Ascending aorta (tissue), 2 donors: ENCODE measurements at regions not wholly inside any gene's neighbourhood (a gene's known extent, or its start where the extent isn't known, plus 50 kb on each side); places are given as distances from the start of the nearest gene placed in this dataset.

Experiments used
- DNase-seq, 2 donors: peaks; one replicate each; pipeline ENCODE4 v3.0.0-alpha.2; 2019; ENCODE audit warnings: low spot score in 2 of 2
- H3K27ac ChIP-seq, 2 donors: fragments of 200-600 bp; sonication (generic); one replicate each; pipeline ENCODE4 v1.5.1; 2016 to 2017; ENCODE audit warnings: mild to moderate bottlenecking in 1 of 2
- H3K27me3 ChIP-seq: fragments of 200-600 bp; sonication (generic); one replicate; pipeline ENCODE4 v1.5.1; 2017
- H3K36me3 ChIP-seq, 2 donors: fragments of 200-600 bp; sonication (generic); one replicate each; pipeline ENCODE4 v1.5.1; 2016
- H3K4me1 ChIP-seq, 2 donors: fragments of 200-600 bp; sonication (generic); one replicate each; pipeline ENCODE4 v1.5.1; 2016 to 2017; ENCODE audit warnings: mild to moderate bottlenecking in 1 of 2
- H3K4me3 ChIP-seq, 2 donors: fragments of 200-600 bp; sonication (generic); one replicate each; pipeline ENCODE4 v1.5.1; 2016 to 2017; ENCODE audit warnings: mild to moderate bottlenecking in 1 of 2
- H3K9me3 ChIP-seq, 2 donors: fragments of 200-600 bp; sonication (generic); one replicate each; pipeline ENCODE4 v1.5.1; 2016
- intact Hi-C: fragments of 100-400 bp; cut with DNase I; formaldehyde crosslinking; loops from one replicate; pipeline ENCODE4 v1.15.1; 2023
- TF ChIP-seq, protein P1 (sequence below), 3 experiments: fragments of 200-600 bp in 2 of 3; fragments of 450-650 bp in 1 of 3; sonication (generic) in 2 of 3; IDR thresholded peaks; one replicate each; pipeline ENCODE4 v1.5.1; 2016 to 2019; ENCODE audit warnings: antibody characterized with exemption in 3 of 3, mild to moderate bottlenecking in 1 of 3, moderate library complexity in 1 of 3

DNA sequence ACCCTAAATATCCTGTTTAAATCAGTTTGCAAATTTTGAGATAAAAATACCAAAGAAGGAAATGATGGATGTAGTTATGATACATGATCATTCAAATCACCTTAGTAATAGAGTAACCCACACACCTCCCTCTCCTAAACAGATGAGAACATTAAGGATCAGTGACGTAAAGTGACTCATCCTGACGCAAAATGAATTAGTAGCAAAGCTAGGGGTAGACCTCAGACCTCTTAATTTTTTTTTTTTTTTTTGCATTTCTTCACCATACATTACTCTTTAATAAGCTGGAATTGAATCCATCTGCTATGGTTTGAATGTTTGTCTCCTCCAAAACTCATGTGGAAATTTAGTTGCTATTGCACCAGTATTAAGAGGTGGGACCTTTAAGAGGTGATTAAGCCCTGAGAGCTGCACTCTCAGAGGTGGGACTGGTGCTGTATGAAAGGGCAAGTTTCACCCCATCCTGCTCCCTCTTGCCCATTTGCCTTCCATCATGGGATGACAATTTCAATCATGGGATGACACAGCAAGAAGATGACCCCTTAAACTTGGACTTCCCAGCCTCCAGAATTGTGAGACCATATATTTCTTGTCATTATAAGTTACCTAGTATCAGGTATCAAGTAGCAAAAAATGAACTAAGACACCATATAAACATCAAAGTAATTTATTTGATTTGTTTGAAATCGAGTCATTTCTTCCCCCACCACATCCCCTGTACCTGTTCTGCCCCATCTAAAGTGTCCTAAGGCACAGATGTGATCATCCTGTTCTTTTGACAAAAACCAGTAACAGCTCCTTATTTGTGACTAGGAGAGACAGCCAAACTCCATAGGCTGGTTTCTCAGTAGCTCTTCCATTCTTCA is 114.6 kb upstream of the DUSP10 start:
- H3K36me3 ChIP-seq = no peaks in the 10 kb centered on the region
- intact Hi-C loops = no loop called here

DNA sequence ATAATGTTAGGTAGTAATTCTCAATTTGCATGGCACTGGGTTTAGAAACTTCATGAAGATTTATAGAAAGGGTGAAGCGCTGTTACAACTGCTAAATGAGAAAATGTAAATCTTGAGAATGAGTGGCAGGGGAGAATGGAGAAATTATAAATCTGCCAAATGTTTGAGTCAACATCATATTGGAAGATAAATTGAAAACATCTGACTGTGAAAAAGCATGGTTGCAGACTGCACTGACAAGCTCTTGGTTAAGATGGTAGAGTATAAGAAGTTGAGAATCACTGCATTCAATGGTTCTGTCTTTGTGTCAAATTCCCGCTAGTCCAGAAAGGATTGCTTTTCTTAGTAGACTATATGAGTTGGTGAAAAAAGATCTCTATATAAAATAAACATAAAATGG is 113.3 kb upstream of the DUSP10 start:
- no peak overlapping the region for H3K27ac ChIP-seq
- TF ChIP-seq, protein P1, sequence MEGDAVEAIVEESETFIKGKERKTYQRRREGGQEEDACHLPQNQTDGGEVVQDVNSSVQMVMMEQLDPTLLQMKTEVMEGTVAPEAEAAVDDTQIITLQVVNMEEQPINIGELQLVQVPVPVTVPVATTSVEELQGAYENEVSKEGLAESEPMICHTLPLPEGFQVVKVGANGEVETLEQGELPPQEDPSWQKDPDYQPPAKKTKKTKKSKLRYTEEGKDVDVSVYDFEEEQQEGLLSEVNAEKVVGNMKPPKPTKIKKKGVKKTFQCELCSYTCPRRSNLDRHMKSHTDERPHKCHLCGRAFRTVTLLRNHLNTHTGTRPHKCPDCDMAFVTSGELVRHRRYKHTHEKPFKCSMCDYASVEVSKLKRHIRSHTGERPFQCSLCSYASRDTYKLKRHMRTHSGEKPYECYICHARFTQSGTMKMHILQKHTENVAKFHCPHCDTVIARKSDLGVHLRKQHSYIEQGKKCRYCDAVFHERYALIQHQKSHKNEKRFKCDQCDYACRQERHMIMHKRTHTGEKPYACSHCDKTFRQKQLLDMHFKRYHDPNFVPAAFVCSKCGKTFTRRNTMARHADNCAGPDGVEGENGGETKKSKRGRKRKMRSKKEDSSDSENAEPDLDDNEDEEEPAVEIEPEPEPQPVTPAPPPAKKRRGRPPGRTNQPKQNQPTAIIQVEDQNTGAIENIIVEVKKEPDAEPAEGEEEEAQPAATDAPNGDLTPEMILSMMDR (IDR thresholded peaks at IDR 0.05) = no peak
- no peaks in the 10 kb centered on the region for H3K9me3 ChIP-seq
- DNase-seq = no peak
- H3K4me3 ChIP-seq = no peak overlapping the region
- H3K4me1 ChIP-seq = no peaks in the 10 kb centered on the region
- no peaks in the 10 kb centered on the region for H3K27me3 ChIP-seq
- no peaks in the 10 kb centered on the region for H3K36me3 ChIP-seq
- intact Hi-C loops = no loop called here

More for the DNA sequence above, 114.6 kb upstream of the DUSP10 start:
- no peaks in the 10 kb centered on the region for H3K9me3 ChIP-seq
- DNase-seq = no peak
- no peaks in the 10 kb centered on the region for H3K4me1 ChIP-seq
- H3K4me3 ChIP-seq = no peak overlapping the region
- H3K27me3 ChIP-seq = no peaks in the 10 kb centered on the region
- TF ChIP-seq, protein P1 (IDR thresholded peaks at IDR 0.05) = no peak
- H3K27ac ChIP-seq = no peak overlapping the region

DNA sequence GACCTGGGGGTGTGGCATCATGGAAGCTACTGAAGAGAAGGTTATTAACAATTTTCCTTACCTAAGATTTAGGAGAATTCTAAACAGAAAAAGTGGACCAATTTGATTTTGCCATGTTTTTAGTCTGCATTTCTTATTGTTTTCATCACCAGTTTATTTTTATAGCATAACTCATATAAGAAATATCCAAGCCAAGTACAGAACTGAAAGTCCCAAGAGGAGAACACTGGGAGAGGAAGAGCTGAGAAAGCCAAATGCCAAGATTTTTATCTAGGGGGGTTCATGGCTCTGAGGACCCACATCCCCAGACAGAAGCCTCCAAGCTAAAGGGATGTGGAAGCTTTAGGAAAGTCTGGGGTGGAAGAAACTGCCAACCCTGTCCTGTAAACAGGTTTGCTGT is 109.4 kb upstream of the DUSP10 start:
- TF ChIP-seq, protein P1 (IDR thresholded peaks at IDR 0.05) = no peak
- no peak overlapping the region for H3K27ac ChIP-seq

DNA sequence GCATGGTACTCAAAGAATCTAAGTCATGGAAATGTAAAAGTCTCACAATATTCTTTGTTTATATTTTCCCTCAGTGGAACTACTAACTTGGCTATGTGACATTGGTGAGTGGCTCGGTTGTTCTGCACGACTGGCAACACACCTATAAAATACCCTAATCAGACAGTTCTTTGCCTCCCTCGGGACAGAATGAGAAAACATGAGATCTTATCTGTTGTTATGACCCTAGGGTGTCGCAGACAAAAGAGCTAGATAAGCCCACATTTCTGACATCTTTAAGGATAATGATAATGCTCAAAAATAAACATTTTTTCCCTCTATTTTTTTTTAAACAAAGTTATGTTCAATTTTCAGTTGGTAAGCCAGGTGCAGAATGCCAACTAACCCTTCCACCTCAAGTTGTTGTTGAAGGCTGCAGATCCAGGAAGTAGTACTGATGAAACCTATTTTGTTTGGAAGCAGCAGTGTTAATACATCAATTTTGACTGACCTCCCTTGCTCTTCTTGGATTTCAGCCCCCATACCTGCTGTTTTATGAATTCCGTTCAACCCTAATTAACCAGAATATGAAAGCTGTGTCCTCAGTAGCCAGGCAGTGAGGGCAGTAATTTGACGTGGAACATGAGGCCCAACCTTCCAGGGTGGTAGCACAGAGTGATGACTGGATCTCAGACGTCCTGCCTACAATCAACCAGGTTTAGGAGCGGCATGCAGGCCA is 108.7 kb upstream of the DUSP10 start:
- Histone ChIP-seq H3K4me1 (no peaks in the 10 kb centered on the region), H3K4me3 (no peak overlapping the region), H3K27me3 (no peaks in the 10 kb centered on the region), H3K27ac (no peak overlapping the region), H3K36me3 (no peaks in the 10 kb centered on the region), H3K9me3 (no peaks in the 10 kb centered on the region)
- intact Hi-C loops = no loop called here
- TF ChIP-seq, protein P1 (IDR thresholded peaks at IDR 0.05) = no peak
- DNase-seq = no peak

More for the DNA sequence above, 109.4 kb upstream of the DUSP10 start:
- H3K4me3 ChIP-seq = no peak overlapping the region
- no peak for DNase-seq
- no peaks in the 10 kb centered on the region for H3K27me3 ChIP-seq
- no peaks in the 10 kb centered on the region for H3K9me3 ChIP-seq
- no peaks in the 10 kb centered on the region for H3K4me1 ChIP-seq
- no peaks in the 10 kb centered on the region for H3K36me3 ChIP-seq
- intact Hi-C loops = no loop called here

DNA sequence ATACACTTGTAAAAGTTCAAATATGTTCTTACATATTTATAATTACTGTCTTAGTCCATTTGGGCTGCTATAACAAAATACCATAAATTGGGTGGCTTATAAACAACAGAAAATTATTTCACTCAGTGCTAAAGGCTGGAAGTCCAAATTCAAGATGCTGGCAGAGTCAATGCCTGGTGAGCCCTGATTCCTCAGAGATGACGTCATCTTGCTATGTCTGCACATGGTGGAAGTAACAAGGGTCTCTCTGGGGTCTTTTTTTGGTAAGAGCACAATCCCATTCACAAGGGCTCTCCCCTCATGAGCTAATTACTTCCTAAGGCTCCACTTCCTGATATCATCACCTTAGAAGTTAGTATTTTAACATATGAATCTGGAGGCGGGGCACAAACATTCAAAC is 108.0 kb upstream of the DUSP10 start:
- Histone ChIP-seq H3K27ac (no peak overlapping the region), H3K9me3 (no peaks in the 10 kb centered on the region), H3K4me1 (no peaks in the 10 kb centered on the region), H3K27me3 (no peaks in the 10 kb centered on the region), H3K36me3 (no peaks in the 10 kb centered on the region), H3K4me3 (no peak overlapping the region)
- intact Hi-C loops = no loop called here
- DNase-seq = no peak
- TF ChIP-seq, protein P1 (IDR thresholded peaks at IDR 0.05) = no peak
